ENCODE measurements at regions not wholly inside any gene's neighbourhood (a gene's known extent, or its start where the extent isn't known, plus 50 kb on each side); places are given as distances from the start of the nearest gene placed in this dataset.
"Not testable (repeated sequence)": the region's sequence is repeated elsewhere in the genome, so short reads cannot be mapped to it uniquely, and the experiment has no call there.

- no peaks in the 10 kb centered on the region for H3K36me3 ChIP-seq
- no peak for DNase-seq
- H3K4me1 ChIP-seq, result no peaks in the 10 kb centered on the region
- TF ChIP-seq POLR2AphosphoS5 (IDR thresholded peaks at IDR 0.05), result no peak
- TF ChIP-seq EP300 (IDR thresholded peaks at IDR 0.05), result no peak
- TF ChIP-seq POLR2A (IDR thresholded peaks at IDR 0.05), result no peak
- TF ChIP-seq CTCF (IDR thresholded peaks at IDR 0.05), result no peak
- intact Hi-C loops (cut with DNase I; ENCODE audit: low total_unique reads), result no loop called here
- H3K27me3 ChIP-seq, result no peaks in the 10 kb centered on the region
- no peak overlapping the region for H3K4me3 ChIP-seq
- WGBS, 5 donors, result 74 to 92% (median 89%) methylated on average over 1 of the region's 1 CpG
- no peak overlapping the region for H3K27ac ChIP-seq
- no peaks in the 10 kb centered on the region for H3K9me3 ChIP-seq
Observed at GRCh38 chr3:95725770-95726169, 1088.6 kb upstream of the EPHA6 start.

DNA sequence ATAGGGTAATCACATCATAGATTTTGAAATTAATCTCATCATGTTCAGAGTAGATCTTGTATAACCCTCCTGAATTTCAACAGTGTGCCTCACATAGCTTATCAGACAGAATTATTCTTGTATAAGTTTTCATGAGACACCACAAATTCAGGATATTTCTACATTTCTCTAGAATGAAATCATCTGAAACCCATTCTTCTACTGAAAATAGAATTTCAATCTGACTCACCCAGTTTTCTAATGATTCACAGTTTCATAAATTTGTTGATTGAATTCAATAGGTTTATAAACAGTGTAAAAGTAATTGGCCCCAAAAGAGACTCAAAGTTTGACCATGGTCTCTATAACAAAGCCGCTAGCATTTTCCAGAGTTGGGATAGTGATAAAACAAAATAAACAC lies 1082.6 kb upstream of the EPHA6 start:
- DNase-seq, result no peak
- H3K27ac ChIP-seq, result no peak overlapping the region
- H3K4me3 ChIP-seq, result no peak overlapping the region
- 58 to 86% (median 71%) methylated on average over 1 of the region's 1 CpG for WGBS, 5 donors
- no peaks in the 10 kb centered on the region for H3K9me3 ChIP-seq
- H3K4me1 ChIP-seq, result no peaks in the 10 kb centered on the region
- H3K36me3 ChIP-seq, result no peaks in the 10 kb centered on the region
- TF ChIP-seq EP300 (IDR thresholded peaks at IDR 0.05) (no peak), CTCF (IDR thresholded peaks at IDR 0.05) (no peak), POLR2AphosphoS5 (IDR thresholded peaks at IDR 0.05) (no peak), POLR2A (IDR thresholded peaks at IDR 0.05) (no peak)
- H3K27me3 ChIP-seq, result no peaks in the 10 kb centered on the region
- intact Hi-C loops (cut with DNase I; ENCODE audit: low total_unique reads), result no loop called here

GRCh38 chr3:95733336-95733735 lies 1081.1 kb upstream of the EPHA6 start:
- no peak for DNase-seq

DNA sequence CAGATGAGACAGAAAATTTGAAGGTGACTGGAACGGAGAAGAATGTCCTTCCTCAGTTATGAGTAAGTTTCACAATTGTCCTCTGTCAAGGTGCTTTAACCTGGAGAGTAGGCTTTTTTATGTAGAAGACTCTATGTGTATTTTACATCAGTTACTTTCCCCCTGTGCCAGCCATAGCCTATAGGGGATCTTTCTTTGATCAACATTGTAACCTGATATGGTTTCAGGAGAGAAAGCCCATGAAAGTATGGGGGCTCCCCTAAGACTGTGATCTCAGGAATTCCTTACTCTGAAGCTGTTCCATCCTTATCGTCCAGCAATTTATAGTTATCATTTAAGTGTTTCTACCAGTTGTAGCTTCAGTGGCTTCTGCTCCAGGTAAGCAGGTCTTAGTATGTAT lies 1076.3 kb upstream of the EPHA6 start:
- no peak for TF ChIP-seq POLR2AphosphoS5 (IDR thresholded peaks at IDR 0.05)
- no peak for TF ChIP-seq CTCF (IDR thresholded peaks at IDR 0.05)
- no peak for TF ChIP-seq EP300 (IDR thresholded peaks at IDR 0.05)
- no peak for TF ChIP-seq POLR2A (IDR thresholded peaks at IDR 0.05)
- Histone ChIP-seq H3K27me3 (no peaks in the 10 kb centered on the region), H3K36me3 (no peaks in the 10 kb centered on the region), H3K9me3 (no peaks in the 10 kb centered on the region), H3K4me3 (no peak overlapping the region), H3K4me1 (no peaks in the 10 kb centered on the region), H3K27ac (no peak overlapping the region)
- DNase-seq, result no peak
- intact Hi-C loops (cut with DNase I; ENCODE audit: low total_unique reads), result no loop called here
- 50 to 70% (median 58%) methylated on average over 2 of the region's 2 CpGs for WGBS, 5 donors

More at GRCh38 chr3:95733336-95733735, 1081.1 kb upstream of the EPHA6 start:
- TF ChIP-seq CTCF (IDR thresholded peaks at IDR 0.05), result no peak
- no peak for TF ChIP-seq POLR2AphosphoS5 (IDR thresholded peaks at IDR 0.05)
- TF ChIP-seq POLR2A (IDR thresholded peaks at IDR 0.05), result no peak
- no peak for TF ChIP-seq EP300 (IDR thresholded peaks at IDR 0.05)
- no peak overlapping the region for H3K27ac ChIP-seq
- H3K9me3 ChIP-seq, result no peaks in the 10 kb centered on the region
- intact Hi-C loops (cut with DNase I; ENCODE audit: low total_unique reads), result no loop called here
- no peaks in the 10 kb centered on the region for H3K36me3 ChIP-seq
- no peak overlapping the region for H3K4me3 ChIP-seq
- no peaks in the 10 kb centered on the region for H3K27me3 ChIP-seq
- H3K4me1 ChIP-seq, result no peaks in the 10 kb centered on the region
- WGBS, 5 donors, result 61 to 78% (median 66%) methylated on average over 1 of the region's 1 CpG

DNA sequence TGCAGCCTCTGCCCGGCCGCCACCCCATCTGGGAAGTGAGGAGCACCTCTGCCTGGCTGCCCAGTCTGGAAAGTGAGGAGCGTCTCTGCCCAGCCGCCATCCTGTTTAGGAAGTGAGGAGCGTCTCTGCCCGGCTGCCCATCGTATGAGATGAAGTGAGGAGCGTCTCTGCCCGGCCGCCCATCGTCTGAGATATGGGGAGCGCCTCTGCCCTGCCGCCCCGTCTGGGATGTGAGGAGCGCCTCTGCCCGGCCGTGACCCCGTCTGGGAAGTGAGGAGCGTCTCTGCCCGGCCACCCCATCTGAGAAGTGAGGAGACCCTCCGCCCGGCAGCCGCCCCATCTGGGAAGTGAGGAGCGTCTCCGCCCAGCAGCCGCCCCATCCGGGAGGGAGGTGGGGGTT lies 1069.5 kb upstream of the EPHA6 start:
- WGBS, 5 donors, result 88 to 100% (median 97%) methylated on average over 3 to 23 of the region's 27 CpGs
- H3K27ac ChIP-seq; DNase-seq; H3K9me3 ChIP-seq; H3K36me3 ChIP-seq; intact Hi-C loops (cut with DNase I; ENCODE audit: low total_unique reads); H3K4me1 ChIP-seq; H3K27me3 ChIP-seq; H3K4me3 ChIP-seq: not testable (repeated sequence)

All from stomach (tissue), 8 donors.